ENCODE measurements at regions not wholly inside any gene's neighbourhood (a gene's known extent, or its start where the extent isn't known, plus 50 kb on each side); places are given as distances from the start of the nearest gene placed in this dataset.

GRCh38 chr14:58992935-58993334 lies 195.5 kb upstream of the DAAM1 start:
- no peak overlapping the region for H3K27ac ChIP-seq (ENCODE audit: insufficient read depth, low read depth, low read length)
- no peaks in the 10 kb centered on the region for H3K36me3 ChIP-seq (ENCODE audit: control insufficient read depth in 2 of 2, extremely low read depth in 1 of 2, insufficient read depth in 2 of 2, low read length in 2 of 2)
- H4K20me1 ChIP-seq (replicated peaks; ENCODE audit: control insufficient read depth, extremely low read depth, insufficient read depth, low read length): no peaks in the 10 kb centered on the region
- H2AFZ ChIP-seq (ENCODE audit: low read depth, low read length): no peak overlapping the region
- no peak overlapping the region for H3K9ac ChIP-seq (replicated peaks; ENCODE audit: extremely low read depth, insufficient read depth, low read length)
- no TSS peak for BruUV-seq (replicated peaks)
- ChIA-PET CTCF (no interaction called here), POLR2A (no interaction called here)
- no peaks in the 10 kb centered on the region for H3K4me1 ChIP-seq (ENCODE audit: control insufficient read depth, extremely low read depth, insufficient read depth, low read length)
- no peak for TF ChIP-seq JUN (IDR thresholded peaks at IDR 0.05; ENCODE audit: borderline replicate concordance, insufficient read depth, insufficient read length, low read depth)
- TF ChIP-seq CTCF (IDR thresholded peaks at IDR 0.05; ENCODE audit: extremely low read depth in 1 of 2, insufficient read depth in 1 of 2, low read depth in 1 of 2, low read length in 2 of 2): no peak
- no peak for TF ChIP-seq GATA2 (IDR thresholded peaks at IDR 0.05; ENCODE audit: insufficient read depth, insufficient read length, low read depth, low read length)
- TF ChIP-seq EZH2 (IDR thresholded peaks at IDR 0.05; ENCODE audit: borderline replicate concordance, low read depth, low read length, severe bottlenecking): no peak
- TF ChIP-seq, protein P1, sequence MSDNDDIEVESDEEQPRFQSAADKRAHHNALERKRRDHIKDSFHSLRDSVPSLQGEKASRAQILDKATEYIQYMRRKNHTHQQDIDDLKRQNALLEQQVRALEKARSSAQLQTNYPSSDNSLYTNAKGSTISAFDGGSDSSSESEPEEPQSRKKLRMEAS (IDR thresholded peaks at IDR 0.05; ENCODE audit: insufficient read depth, insufficient read length): no peak
- no peak for TF ChIP-seq MYC (IDR thresholded peaks at IDR 0.05; ENCODE audit: low read depth, low read length)
- no peak overlapping the region for H3K4me3 ChIP-seq (replicated peaks in 1 of 3; ENCODE audit: insufficient read depth in 1 of 3, low read depth in 1 of 3, low read length in 3 of 3)
- H3K27me3 ChIP-seq (ENCODE audit: control insufficient read depth in 2 of 2, insufficient read depth in 2 of 2, low read length in 2 of 2): peaks cover 2% of the 10 kb centered on the region in 2 experiments
- H3K4me2 ChIP-seq (ENCODE audit: insufficient read depth, low read length): no peak overlapping the region
- no peaks in the 10 kb centered on the region for H3K9me1 ChIP-seq (replicated peaks; ENCODE audit: control insufficient read depth, extremely low read depth, insufficient read depth, low read length)
- intact Hi-C loops (cut with micrococcal nuclease): no loop called here
- dilution Hi-C loops (cut with MboI; ENCODE audit: extremely low pct_ligation_motif_present, low sequenced_read_pairs): no loop called here
- FAIRE-seq (no peak), DNase-seq (ENCODE audit: low read depth, low spot score) (no peak)
- H3K9me3 ChIP-seq (replicated peaks; ENCODE audit: control insufficient read depth, insufficient read depth, low read length): no peaks in the 10 kb centered on the region
- no peaks in the 10 kb centered on the region for H3K79me2 ChIP-seq (ENCODE audit: control insufficient read depth, insufficient read depth, low read length)

DNA sequence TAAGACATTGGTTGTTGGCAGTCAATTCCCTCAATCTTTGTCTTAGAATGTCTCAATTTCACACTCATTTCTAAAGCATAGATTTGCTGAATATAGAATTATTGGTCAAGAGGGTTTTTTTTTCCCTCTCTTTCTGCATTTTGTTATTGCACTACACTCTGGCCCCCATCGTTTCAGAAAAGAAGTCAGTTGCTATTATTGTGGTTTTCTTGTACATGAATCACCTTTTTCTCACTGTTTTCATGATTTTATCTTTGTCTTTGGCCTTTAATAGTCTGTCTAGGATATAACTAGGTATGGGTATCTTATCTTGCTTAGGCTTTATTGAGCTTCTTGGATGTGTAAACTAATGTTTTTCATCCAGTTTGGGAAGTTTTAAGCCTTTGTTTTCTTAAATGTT lies 194.3 kb upstream of the DAAM1 start:
- Histone ChIP-seq H2AFZ (ENCODE audit: low read depth, low read length) (no peak overlapping the region), H3K9me3 (replicated peaks; ENCODE audit: control insufficient read depth, insufficient read depth, low read length) (no peaks in the 10 kb centered on the region), H3K9me1 (replicated peaks; ENCODE audit: control insufficient read depth, extremely low read depth, insufficient read depth, low read length) (no peaks in the 10 kb centered on the region), H3K27me3 (ENCODE audit: control insufficient read depth in 2 of 2, insufficient read depth in 2 of 2, low read length in 2 of 2) (peaks cover 2% of the 10 kb centered on the region in 2 experiments), H4K20me1 (replicated peaks; ENCODE audit: control insufficient read depth, extremely low read depth, insufficient read depth, low read length) (no peaks in the 10 kb centered on the region), H3K4me3 (replicated peaks in 1 of 3; ENCODE audit: insufficient read depth in 1 of 3, low read depth in 1 of 3, low read length in 3 of 3) (no peak overlapping the region), H3K79me2 (ENCODE audit: control insufficient read depth, insufficient read depth, low read length) (no peaks in the 10 kb centered on the region), H3K9ac (replicated peaks; ENCODE audit: extremely low read depth, insufficient read depth, low read length) (no peak overlapping the region), H3K4me1 (ENCODE audit: control insufficient read depth, extremely low read depth, insufficient read depth, low read length) (no peaks in the 10 kb centered on the region), H3K4me2 (ENCODE audit: insufficient read depth, low read length) (no peak overlapping the region), H3K36me3 (ENCODE audit: control insufficient read depth in 2 of 2, extremely low read depth in 1 of 2, insufficient read depth in 2 of 2, low read length in 2 of 2) (no peaks in the 10 kb centered on the region), H3K27ac (ENCODE audit: insufficient read depth, low read depth, low read length) (no peak overlapping the region)
- ChIA-PET POLR2A (no interaction called here), CTCF (no interaction called here)
- no peak for DNase-seq (ENCODE audit: low read depth, low spot score)
- no peak for FAIRE-seq
- dilution Hi-C loops (cut with MboI; ENCODE audit: extremely low pct_ligation_motif_present, low sequenced_read_pairs): no loop called here
- no peak for TF ChIP-seq POLR2AphosphoS5 (IDR thresholded peaks at IDR 0.05; ENCODE audit: insufficient read depth, low read depth, low read length)
- TF ChIP-seq JUN (IDR thresholded peaks at IDR 0.05; ENCODE audit: borderline replicate concordance, insufficient read depth, insufficient read length, low read depth): no peak
- no peak for TF ChIP-seq FOS (IDR thresholded peaks at IDR 0.05; ENCODE audit: borderline replicate concordance, insufficient read depth, low read length)
- no peak for TF ChIP-seq CTCF (IDR thresholded peaks at IDR 0.05; ENCODE audit: extremely low read depth in 1 of 2, insufficient read depth in 1 of 2, low read depth in 1 of 2, low read length in 2 of 2)
- intact Hi-C loops (cut with micrococcal nuclease): no loop called here
- no TSS peak for BruUV-seq (replicated peaks)
